Neural crest cell (in vitro differentiated cells): ENCODE measurements at regions not wholly inside any gene's neighbourhood (a gene's known extent, or its start where the extent isn't known, plus 50 kb on each side); places are given as distances from the start of the nearest gene placed in this dataset.

Experiments used
- DNase-seq: peaks from one replicate; pipeline ENCODE4 v3.0.0; 2021; ENCODE audit warnings: low read depth, mixed read lengths, low spot score
- H3K27ac Mint-ChIP-seq: one replicate; pipeline ENCODE4 v1.8.0; 2021; ENCODE audit warnings: mild to moderate bottlenecking, mixed read lengths; ENCODE audit not compliant: unreplicated experiment
- H3K27me3 Mint-ChIP-seq: 2 replicates; pipeline ENCODE4 v1.8.0; 2021; ENCODE audit warnings: low read depth, mild to moderate bottlenecking, mixed read lengths
- H3K36me3 Mint-ChIP-seq: 2 replicates; pipeline ENCODE4 v1.8.0; 2021; ENCODE audit warnings: low read depth, mild to moderate bottlenecking, mixed read lengths
- H3K4me1 Mint-ChIP-seq: 2 replicates; pipeline ENCODE4 v1.8.0; 2021; ENCODE audit warnings: mixed read lengths
- H3K4me3 Mint-ChIP-seq: one replicate; pipeline ENCODE4 v1.8.0; 2021; ENCODE audit warnings: mild to moderate bottlenecking, mixed read lengths
- H3K9me3 Mint-ChIP-seq: 2 replicates; pipeline ENCODE4 v1.8.0; 2021; ENCODE audit warnings: mixed read lengths
- TF ChIP-seq, protein P1 (sequence below): fragments of 200-600 bp; sonication (generic); conservative IDR thresholded peaks from 2 replicates; pipeline ENCODE4 v1.5.0; 2021; ENCODE audit warnings: antibody characterized with exemption, mild to moderate bottlenecking

DNA sequence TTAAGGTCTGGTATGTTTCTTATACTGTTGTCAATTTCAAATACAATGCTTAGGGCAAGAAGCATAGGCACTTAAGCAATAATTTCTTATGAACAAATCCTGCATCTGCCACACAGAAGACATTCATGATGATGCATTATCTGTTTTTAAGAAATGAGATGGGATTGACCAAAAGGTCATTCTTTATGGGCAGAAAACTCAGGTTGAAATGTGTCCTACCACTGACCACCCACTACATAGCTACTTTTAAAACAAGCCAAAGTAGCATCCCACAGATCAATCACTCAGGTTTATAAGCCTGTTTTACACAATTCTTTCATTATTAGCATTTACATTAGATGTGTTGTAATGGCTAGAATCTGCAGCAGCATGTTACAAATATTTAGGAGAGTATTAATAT, 617.8 kb downstream of the PCDH7 start:
- Mint-ChIP-seq H3K4me3 (no peak overlapping the region), H3K36me3 (peaks cover 3% of the 10 kb centered on the region), H3K27ac (no peak overlapping the region), H3K9me3 (peaks cover 10% of the 10 kb centered on the region), H3K27me3 (no peaks in the 10 kb centered on the region), H3K4me1 (no peaks in the 10 kb centered on the region)
- DNase-seq, result no peak
- TF ChIP-seq, protein P1, sequence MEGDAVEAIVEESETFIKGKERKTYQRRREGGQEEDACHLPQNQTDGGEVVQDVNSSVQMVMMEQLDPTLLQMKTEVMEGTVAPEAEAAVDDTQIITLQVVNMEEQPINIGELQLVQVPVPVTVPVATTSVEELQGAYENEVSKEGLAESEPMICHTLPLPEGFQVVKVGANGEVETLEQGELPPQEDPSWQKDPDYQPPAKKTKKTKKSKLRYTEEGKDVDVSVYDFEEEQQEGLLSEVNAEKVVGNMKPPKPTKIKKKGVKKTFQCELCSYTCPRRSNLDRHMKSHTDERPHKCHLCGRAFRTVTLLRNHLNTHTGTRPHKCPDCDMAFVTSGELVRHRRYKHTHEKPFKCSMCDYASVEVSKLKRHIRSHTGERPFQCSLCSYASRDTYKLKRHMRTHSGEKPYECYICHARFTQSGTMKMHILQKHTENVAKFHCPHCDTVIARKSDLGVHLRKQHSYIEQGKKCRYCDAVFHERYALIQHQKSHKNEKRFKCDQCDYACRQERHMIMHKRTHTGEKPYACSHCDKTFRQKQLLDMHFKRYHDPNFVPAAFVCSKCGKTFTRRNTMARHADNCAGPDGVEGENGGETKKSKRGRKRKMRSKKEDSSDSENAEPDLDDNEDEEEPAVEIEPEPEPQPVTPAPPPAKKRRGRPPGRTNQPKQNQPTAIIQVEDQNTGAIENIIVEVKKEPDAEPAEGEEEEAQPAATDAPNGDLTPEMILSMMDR, result no peak

DNA sequence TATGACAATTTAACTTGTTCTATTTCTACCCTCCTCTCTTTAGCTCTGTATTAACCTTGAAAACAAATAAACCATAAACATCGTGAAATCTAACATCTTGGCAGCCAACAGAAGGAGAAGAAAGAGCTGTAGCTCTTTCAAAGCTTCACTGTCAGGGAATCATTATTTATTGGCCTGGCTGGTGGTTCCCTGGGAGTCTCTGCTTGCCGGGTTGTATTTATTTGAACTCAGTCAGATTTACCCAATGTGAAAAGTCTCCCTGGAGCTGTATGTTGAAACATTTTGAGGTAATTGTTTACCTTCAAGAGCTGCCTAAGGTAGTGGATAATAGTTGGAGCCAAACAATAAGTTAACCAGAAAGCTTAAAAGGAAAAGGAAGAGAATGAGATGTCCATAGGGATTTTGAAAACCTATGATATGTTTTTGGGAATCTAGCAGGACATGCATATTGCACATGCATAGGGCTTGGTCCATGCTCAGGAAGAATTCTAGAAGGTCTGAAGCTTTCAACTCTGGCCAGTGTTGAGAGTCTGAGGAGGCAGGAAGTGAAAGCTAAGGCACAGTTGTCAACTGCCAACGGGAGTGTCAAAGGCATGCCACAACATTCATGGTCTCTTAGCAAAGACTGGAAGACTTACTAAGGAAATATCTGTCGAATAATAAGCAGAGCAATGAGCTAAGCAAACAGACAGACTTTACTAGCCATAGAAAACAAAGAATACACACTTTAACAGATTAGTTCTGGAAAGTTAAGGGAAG, 621.6 kb downstream of the PCDH7 start:
- TF ChIP-seq, protein P1, result no peak
- DNase-seq, result no peak
- Mint-ChIP-seq H3K27ac (no peak overlapping the region), H3K4me3 (no peak overlapping the region), H3K27me3 (no peaks in the 10 kb centered on the region), H3K36me3 (peaks cover 3% of the 10 kb centered on the region), H3K9me3 (peaks cover 10% of the 10 kb centered on the region), H3K4me1 (no peaks in the 10 kb centered on the region)

DNA sequence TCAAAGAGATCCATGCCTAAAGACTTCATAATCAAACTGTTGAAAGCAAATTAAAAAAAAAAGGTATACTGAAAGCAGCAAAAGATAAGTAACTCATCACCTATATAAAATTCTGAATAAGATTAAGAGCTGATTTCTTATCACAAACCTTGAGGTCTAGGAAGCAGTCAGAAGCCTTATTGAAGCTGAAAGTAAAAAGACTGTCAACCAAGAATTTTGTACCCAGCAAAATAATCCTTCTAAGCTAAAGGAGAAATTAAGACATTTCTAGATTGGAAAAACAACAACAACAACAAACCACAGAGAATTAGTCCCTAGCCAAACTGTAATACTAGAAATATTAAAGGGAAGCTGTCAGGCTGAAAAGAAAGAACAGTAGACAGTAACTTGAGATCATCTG, 622.9 kb downstream of the PCDH7 start:
- Mint-ChIP-seq H3K27ac (no peak overlapping the region), H3K4me3 (no peak overlapping the region), H3K9me3 (peaks cover 10% of the 10 kb centered on the region), H3K36me3 (peaks cover 3% of the 10 kb centered on the region), H3K4me1 (no peaks in the 10 kb centered on the region), H3K27me3 (no peaks in the 10 kb centered on the region)
- DNase-seq, result no peak
- TF ChIP-seq, protein P1, result no peak

DNA sequence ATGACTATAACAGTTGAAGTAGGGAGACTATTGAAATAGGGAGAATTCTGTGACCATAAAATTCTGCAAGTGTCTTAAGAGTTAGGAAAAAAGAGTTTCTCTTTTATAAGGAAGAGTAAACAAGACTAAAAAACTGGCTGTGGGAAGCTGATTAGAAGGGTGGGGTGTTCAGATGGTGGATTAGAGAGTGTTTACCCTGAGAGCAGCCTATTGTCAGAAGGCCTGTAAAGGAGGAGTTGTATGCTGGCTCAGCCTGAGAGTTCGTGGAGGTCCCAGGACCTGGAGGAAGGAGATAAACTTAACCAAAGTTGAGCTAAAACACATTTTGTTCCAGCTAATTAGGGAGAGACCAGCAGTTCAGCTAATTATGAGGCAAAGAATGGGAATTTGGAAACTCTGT, 629.7 kb downstream of the PCDH7 start:
- H3K4me3 Mint-ChIP-seq, result no peak overlapping the region
- H3K4me1 Mint-ChIP-seq, result no peaks in the 10 kb centered on the region
- no peaks in the 10 kb centered on the region for H3K9me3 Mint-ChIP-seq
- no peaks in the 10 kb centered on the region for H3K36me3 Mint-ChIP-seq
- no peak for DNase-seq
- no peak overlapping the region for H3K27ac Mint-ChIP-seq
- H3K27me3 Mint-ChIP-seq, result no peaks in the 10 kb centered on the region
- TF ChIP-seq, protein P1, result no peak

DNA sequence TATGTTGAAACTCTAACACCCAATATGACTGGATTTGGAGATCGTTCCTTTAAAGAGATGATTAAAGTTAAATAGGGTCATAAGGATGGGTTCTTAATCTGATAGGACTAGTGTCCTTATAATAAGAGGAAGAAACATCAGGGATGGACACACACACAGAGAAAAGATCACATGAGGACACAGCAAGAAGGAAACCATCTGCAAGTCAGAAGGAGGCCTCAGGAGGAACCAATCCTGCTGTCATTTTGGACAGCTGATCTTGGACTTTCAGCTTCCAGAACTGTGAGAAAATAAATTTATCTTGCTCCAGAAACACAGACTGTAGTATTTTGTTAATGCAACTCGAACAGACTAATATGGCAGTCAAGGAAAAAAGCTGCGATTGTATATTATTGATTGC, 631.5 kb downstream of the PCDH7 start:
- Mint-ChIP-seq H3K27ac (no peak overlapping the region), H3K4me1 (no peaks in the 10 kb centered on the region), H3K27me3 (no peaks in the 10 kb centered on the region), H3K4me3 (no peak overlapping the region), H3K9me3 (no peaks in the 10 kb centered on the region), H3K36me3 (no peaks in the 10 kb centered on the region)
- no peak for DNase-seq
- TF ChIP-seq, protein P1, result no peak
